HEK293 (cell line): ENCODE measurements at regions not wholly inside any gene's neighbourhood (a gene's known extent, or its start where the extent isn't known, plus 50 kb on each side); places are given as distances from the start of the nearest gene placed in this dataset.

Source experiments
- CTCF ChIA-PET: fragments of 350-600 bp; formaldehyde crosslinking; extraction: SDS; loops from one replicate; lab custom pipeline; 2021; ENCODE audit warnings: antibody characterized with exemption; lab: Yijun Ruan, JAX
- POLR2A ChIA-PET: fragments of 300-600 bp; formaldehyde crosslinking; extraction: SDS; loops from one replicate; lab custom pipeline; 2020; ENCODE audit warnings: antibody characterized with exemption, inconsistent platforms; lab: Yijun Ruan, JAX
- H3K27ac ChIP-seq: fragments of 200-500 bp; sonication (Bioruptor generic); 2 replicates; pipeline ENCODE4 v1.5.1; 2014; ENCODE audit warnings: low read depth, low read length, control low read depth, inconsistent platforms; ENCODE audit errors: extremely low read depth
- H3K36me3 ChIP-seq, 2 experiments: fragments of 200-500 bp in 1 of 2; sonication (Bioruptor generic) in 1 of 2; 1 replicate in 1 of 2; 2 replicates in 1 of 2; pipeline ENCODE4 v1.5.1; 2014 to 2017; ENCODE audit warnings: inconsistent platforms in 2 of 2, low read length in 2 of 2; ENCODE audit not compliant: control insufficient read depth in 2 of 2, insufficient read depth in 1 of 2
- H3K4me1 ChIP-seq: fragments of 200-500 bp; sonication (Bioruptor generic); 2 replicates; pipeline ENCODE4 v1.5.1; 2014; ENCODE audit warnings: mild to moderate bottlenecking, low read length, inconsistent platforms; ENCODE audit not compliant: control insufficient read depth, insufficient read depth
- H3K4me3 ChIP-seq: 2 replicates; pipeline ENCODE4 v1.5.1; 2011; ENCODE audit warnings: low read depth, mild to moderate bottlenecking, control low read depth, low read length, moderate library complexity
- H3K9me3 ChIP-seq: fragments of 200-500 bp; sonication (Bioruptor generic); 2 replicates; pipeline ENCODE4 v1.5.1; 2014; ENCODE audit warnings: low read depth, low read length, inconsistent platforms; ENCODE audit not compliant: control insufficient read depth, insufficient read depth
- BCL11B ChIP-seq: fragments of 450-650 bp; formaldehyde crosslinking; IDR thresholded peaks from 2 replicates; pipeline ENCODE4 v1.5.1; 2016; ENCODE audit warnings: low read depth, missing biosample characterization, missing genetic modification characterization
- ELK4 ChIP-seq: IDR thresholded peaks from 2 replicates; pipeline ENCODE4 v1.6.1; 2011; ENCODE audit warnings: mild to moderate bottlenecking, low read depth, low read length, borderline replicate concordance
- GLIS1 ChIP-seq: fragments of 450-650 bp; formaldehyde crosslinking; IDR thresholded peaks from 2 replicates; pipeline ENCODE4 v1.5.1; 2016; ENCODE audit warnings: missing biosample characterization, missing genetic modification characterization
- KLF17 ChIP-seq: fragments of 450-650 bp; formaldehyde crosslinking; IDR thresholded peaks from 2 replicates; pipeline ENCODE4 v1.5.1; 2016; ENCODE audit warnings: missing biosample characterization, missing genetic modification characterization
- PATZ1 ChIP-seq: fragments of 450-650 bp; formaldehyde crosslinking; IDR thresholded peaks from 2 replicates; pipeline ENCODE4 v1.5.1; 2016; ENCODE audit warnings: missing biosample characterization, missing genetic modification characterization
- SP2 ChIP-seq: fragments of 450-650 bp; formaldehyde crosslinking; IDR thresholded peaks from 2 replicates; pipeline ENCODE4 v1.5.1; 2016; ENCODE audit warnings: missing biosample characterization, missing genetic modification characterization
- TRIM28 ChIP-seq: IDR thresholded peaks from 2 replicates; pipeline ENCODE4 v1.6.1; 2011; ENCODE audit warnings: low read length, control low read depth, borderline replicate concordance
- YY1 ChIP-seq: fragments of 450-650 bp; formaldehyde crosslinking; IDR thresholded peaks from 2 replicates; pipeline ENCODE4 v1.5.1; 2018; ENCODE audit warnings: missing biosample characterization, missing genetic modification characterization
- ZBTB21 ChIP-seq: fragments of 450-650 bp; formaldehyde crosslinking; IDR thresholded peaks from 2 replicates; pipeline ENCODE4 v1.5.1; 2017; ENCODE audit warnings: missing biosample characterization, missing genetic modification characterization
- ZNF140 ChIP-seq: fragments of 450-650 bp; formaldehyde crosslinking; IDR thresholded peaks from 2 replicates; pipeline ENCODE4 v1.5.1; 2016; ENCODE audit warnings: missing biosample characterization, missing genetic modification characterization
- ZNF146 ChIP-seq: fragments of 450-650 bp; formaldehyde crosslinking; IDR thresholded peaks from 2 replicates; pipeline ENCODE4 v1.5.1; 2016; ENCODE audit warnings: missing biosample characterization, missing genetic modification characterization
- ZNF184 ChIP-seq: fragments of 450-650 bp; IDR thresholded peaks from 2 replicates; pipeline ENCODE4 v1.5.1; 2018; ENCODE audit warnings: missing biosample characterization, mild to moderate bottlenecking, missing genetic modification characterization
- ZNF302 ChIP-seq: fragments of 450-650 bp; formaldehyde crosslinking; IDR thresholded peaks from 2 replicates; pipeline ENCODE4 v1.5.1; 2016; ENCODE audit warnings: missing biosample characterization, missing genetic modification characterization, low read depth
- ZNF394 ChIP-seq: fragments of 450-650 bp; formaldehyde crosslinking; IDR thresholded peaks from 2 replicates; pipeline ENCODE4 v1.5.1; 2016; ENCODE audit warnings: missing biosample characterization, missing genetic modification characterization, mild to moderate bottlenecking, moderate library complexity, borderline replicate concordance
- ZNF398 ChIP-seq: fragments of 450-650 bp; formaldehyde crosslinking; IDR thresholded peaks from 2 replicates; pipeline ENCODE4 v1.5.1; 2017; ENCODE audit warnings: missing biosample characterization, missing genetic modification characterization
- ZNF571 ChIP-seq: fragments of 450-650 bp; formaldehyde crosslinking; IDR thresholded peaks from 2 replicates; pipeline ENCODE4 v1.5.0; 2017; ENCODE audit warnings: missing biosample characterization, missing genetic modification characterization
- ZNF623 ChIP-seq: fragments of 450-650 bp; formaldehyde crosslinking; IDR thresholded peaks from 2 replicates; pipeline ENCODE4 v1.5.1; 2016; ENCODE audit warnings: missing biosample characterization, missing genetic modification characterization
- ZNF677 ChIP-seq: fragments of 450-650 bp; IDR thresholded peaks from 2 replicates; pipeline ENCODE4 v1.5.0; 2018; ENCODE audit warnings: missing biosample characterization, mild to moderate bottlenecking, missing genetic modification characterization, moderate library complexity
- ZNF692 ChIP-seq: fragments of 450-650 bp; formaldehyde crosslinking; IDR thresholded peaks from 2 replicates; pipeline ENCODE4 v1.5.1; 2016; ENCODE audit warnings: missing biosample characterization, missing genetic modification characterization
- ZNF701 ChIP-seq: fragments of 450-650 bp; formaldehyde crosslinking; IDR thresholded peaks from 2 replicates; pipeline ENCODE4 v1.5.1; 2016; ENCODE audit warnings: missing biosample characterization, missing genetic modification characterization
- ZNF843 ChIP-seq: fragments of 450-650 bp; formaldehyde crosslinking; IDR thresholded peaks from 2 replicates; pipeline ENCODE4 v1.5.1; 2016; ENCODE audit warnings: missing biosample characterization, missing genetic modification characterization

GRCh38 chr20:51284176-51284575 lies 258.3 kb downstream of the NFATC2 start (continued):
- no peak for TF ChIP-seq PATZ1
- no peak for TF ChIP-seq ZNF146 (tag by site-specific recombination)
- no peak for TF ChIP-seq ZNF701 (tag by site-specific recombination)
- TF ChIP-seq ZNF692: no peak

- TF ChIP-seq ZNF843 (tag by site-specific recombination): no peak
- TF ChIP-seq BCL11B (tag by site-specific recombination): no peak
- TF ChIP-seq SP2 (tag by site-specific recombination): no peak
- TF ChIP-seq TRIM28: no peak
- TF ChIP-seq ZNF302: no peak
- TF ChIP-seq ELK4: no peak
- no peak for TF ChIP-seq ZNF394 (tag by site-specific recombination)
- TF ChIP-seq YY1: no peak
- no peak for TF ChIP-seq KLF17
- no peak for TF ChIP-seq ZNF140 (tag by site-specific recombination)
- no peak for TF ChIP-seq ZNF623
- TF ChIP-seq, all 188 proteins: peak for 0
- Histone ChIP-seq H3K9me3 (no peaks in the 10 kb centered on the region), H3K27ac (no peak overlapping the region), H3K4me1 (no peaks in the 10 kb centered on the region), H3K36me3 (no peaks in the 10 kb centered on the region), H3K4me3 (no peak overlapping the region)
- CTCF ChIA-PET: interaction anchor here (0.7 kb wide), 1 partner anchor 293 kb away, joined by 3 read pairs; no protein-coding TSS in a partner anchor
- POLR2A ChIA-PET: no interaction called here
These were observed 258.6 kb upstream of the KCNG1 start for GRCh38 chr20:51281521-51281920.

- H3K9me3 ChIP-seq: no peaks in the 10 kb centered on the region
- H3K36me3 ChIP-seq: no peaks in the 10 kb centered on the region
- H3K4me3 ChIP-seq: no peak overlapping the region
- ChIA-PET CTCF (no interaction called here), POLR2A (no interaction called here)
- H3K4me1 ChIP-seq: no peaks in the 10 kb centered on the region
- TF ChIP-seq ZNF184: no peak
- no peak overlapping the region for H3K27ac ChIP-seq
These were observed 257.1 kb upstream of the KCNG1 start for GRCh38 chr20:51280047-51280446.

GRCh38 chr20:51277961-51278360 lies 255.1 kb upstream of the KCNG1 start:
- H3K4me1 ChIP-seq: no peaks in the 10 kb centered on the region
- ChIA-PET CTCF (interaction anchor here (1.0 kb wide), 1 partner anchor 24 kb away, joined by 4 read pairs; no protein-coding TSS in a partner anchor), POLR2A (no interaction called here)
- H3K9me3 ChIP-seq: no peaks in the 10 kb centered on the region
- H3K27ac ChIP-seq: no peak overlapping the region
- H3K4me3 ChIP-seq: no peak overlapping the region
- H3K36me3 ChIP-seq: no peaks in the 10 kb centered on the region
- TF ChIP-seq GLIS1 (no peak), ELK4 (no peak), ZNF571 (tag by site-specific recombination) (no peak), ZNF140 (tag by site-specific recombination) (no peak), ZNF398 (no peak), ZBTB21 (tag by site-specific recombination) (no peak), ZNF394 (tag by site-specific recombination) (no peak), ZNF677 (tag by site-specific recombination) (no peak)
